Mucosa of descending colon (tissue), 3 donors: ENCODE measurements at regions not wholly inside any gene's neighbourhood (a gene's known extent, or its start where the extent isn't known, plus 50 kb on each side); places are given as distances from the start of the nearest gene placed in this dataset.

Source experiments
- ATAC-seq: fragments of 200-7000 bp; cut with Tn5 transposase; one replicate; pipeline ENCODE4 v1.9.1; 2020; ENCODE audit warnings: mild to moderate bottlenecking, moderate library complexity
- DNase-seq, 3 donors: peaks; one replicate each; pipeline ENCODE4 v3.0.0-alpha.2; 2020
- H3K36me3 ChIP-seq: fragments of 200-600 bp; one replicate; pipeline ENCODE4 v1.8.0; 2021; ENCODE audit warnings: low read depth, mild to moderate bottlenecking
- H3K4me1 ChIP-seq: fragments of 200-600 bp; one replicate; pipeline ENCODE4 v1.8.0; 2021; ENCODE audit warnings: low read depth, mild to moderate bottlenecking
- H3K4me3 ChIP-seq: fragments of 200-600 bp; one replicate; pipeline ENCODE4 v1.8.0; 2021; ENCODE audit warnings: mild to moderate bottlenecking
- H3K9me3 ChIP-seq: fragments of 200-600 bp; one replicate; pipeline ENCODE4 v1.8.0; 2021; ENCODE audit warnings: mild to moderate bottlenecking
- CTCF ChIP-seq: fragments of 200-600 bp; IDR thresholded peaks from one replicate; pipeline ENCODE4 v1.8.0; 2022; ENCODE audit warnings: antibody characterized with exemption, mild to moderate bottlenecking
- intact Hi-C, 2 donors: fragments of 100-400 bp; cut with DNase I in 1 of 2; cut with micrococcal nuclease in 1 of 2; formaldehyde crosslinking; loops; one replicate each; pipeline versions ENCODE4 v1.11.0 to v1.11.1; 2022; cut with DNase I, micrococcal nuclease
- donor health status: DM: no; HTN: no; CAD: no; lungs with moderate emphysema.
- donor health status: DM: no; HTN: no; CAD: no.
- donor health status: DM: no; HTN: yes; CAD: no.

- H3K9me3 ChIP-seq, result no peaks in the 10 kb centered on the region
- no peaks in the 10 kb centered on the region for H3K36me3 ChIP-seq
- TF ChIP-seq CTCF, result no peak
- intact Hi-C loops, result no loop called here
- no peak overlapping the region for H3K4me3 ChIP-seq
- DNase-seq, result no peak
- H3K4me1 ChIP-seq, result no peaks in the 10 kb centered on the region
- no peak for ATAC-seq
Observed at GRCh38 chr12:73898645-73899044, 639.0 kb upstream of the ATXN7L3B start.

DNA sequence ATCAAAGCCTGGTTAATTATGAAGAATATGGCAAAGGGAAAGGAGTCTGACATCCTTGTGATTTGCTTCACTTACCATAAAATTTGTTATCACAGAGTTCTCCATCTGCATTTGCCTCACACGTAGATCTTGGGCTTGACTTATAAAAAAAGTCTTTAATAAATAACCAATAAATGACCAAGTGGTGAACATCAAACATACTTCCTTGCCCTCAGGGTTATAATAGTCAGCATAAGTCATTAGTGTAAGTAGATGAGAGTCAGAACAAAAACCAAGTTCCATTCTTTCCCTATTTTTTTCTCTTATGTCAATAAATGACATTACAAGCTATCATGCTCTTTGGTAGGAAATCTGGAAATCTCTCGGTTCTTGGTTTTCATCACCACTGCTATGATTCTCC is 635.4 kb upstream of the ATXN7L3B start:
- no peaks in the 10 kb centered on the region for H3K4me1 ChIP-seq
- H3K9me3 ChIP-seq, result no peaks in the 10 kb centered on the region
- intact Hi-C loops, result no loop called here
- H3K36me3 ChIP-seq, result no peaks in the 10 kb centered on the region
- DNase-seq, result no peak
- H3K4me3 ChIP-seq, result no peak overlapping the region
- ATAC-seq, result no peak
- no peak for TF ChIP-seq CTCF

DNA sequence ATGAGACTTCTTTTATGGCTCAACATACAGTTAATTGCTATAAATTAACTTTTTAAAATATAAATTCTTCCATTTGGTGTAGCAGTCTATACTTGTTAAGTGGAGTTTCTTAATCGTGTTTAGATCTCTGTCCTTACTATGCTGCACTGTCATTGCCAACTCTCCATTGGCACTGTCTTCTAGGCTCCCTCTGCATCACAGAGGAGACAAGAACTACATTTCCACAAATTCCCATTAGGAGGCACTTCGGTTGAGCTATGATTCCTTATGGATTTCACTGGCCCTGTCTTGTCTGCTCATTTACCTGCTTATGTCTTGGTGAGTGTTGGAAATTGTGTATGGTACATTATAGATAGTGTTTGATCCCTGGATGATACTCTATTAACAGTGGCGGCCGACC is 630.9 kb upstream of the ATXN7L3B start:
- intact Hi-C loops, result no loop called here
- H3K4me3 ChIP-seq, result no peak overlapping the region
- DNase-seq (no peak), ATAC-seq (no peak)
- no peaks in the 10 kb centered on the region for H3K36me3 ChIP-seq
- H3K9me3 ChIP-seq, result peaks cover 6% of the 10 kb centered on the region
- no peak for TF ChIP-seq CTCF
- no peaks in the 10 kb centered on the region for H3K4me1 ChIP-seq

DNA sequence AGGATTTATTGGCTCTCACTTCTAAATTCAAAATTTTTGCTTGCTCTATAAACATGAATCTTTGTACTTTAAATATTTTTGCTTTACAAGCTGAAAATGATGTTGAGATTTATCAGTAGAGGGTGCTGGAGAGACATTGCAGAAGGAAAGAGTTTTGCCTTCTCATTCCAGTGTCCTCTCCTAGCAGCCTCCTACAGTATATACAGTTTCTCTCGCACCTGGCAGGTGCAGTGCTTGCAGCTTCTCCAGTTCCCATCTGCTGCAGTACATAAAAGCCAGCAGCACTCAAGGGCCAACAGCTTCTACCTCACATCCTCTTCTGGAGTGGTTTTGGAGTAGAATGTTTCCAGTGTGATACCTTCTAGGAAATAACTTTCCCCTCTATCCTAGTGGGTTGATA is 601.8 kb upstream of the ATXN7L3B start:
- Histone ChIP-seq H3K9me3 (no peaks in the 10 kb centered on the region), H3K4me3 (no peak overlapping the region), H3K4me1 (no peaks in the 10 kb centered on the region), H3K36me3 (no peaks in the 10 kb centered on the region)
- DNase-seq, result no peak
- intact Hi-C loops, result no loop called here
- TF ChIP-seq CTCF, result no peak
- ATAC-seq, result no peak

DNA sequence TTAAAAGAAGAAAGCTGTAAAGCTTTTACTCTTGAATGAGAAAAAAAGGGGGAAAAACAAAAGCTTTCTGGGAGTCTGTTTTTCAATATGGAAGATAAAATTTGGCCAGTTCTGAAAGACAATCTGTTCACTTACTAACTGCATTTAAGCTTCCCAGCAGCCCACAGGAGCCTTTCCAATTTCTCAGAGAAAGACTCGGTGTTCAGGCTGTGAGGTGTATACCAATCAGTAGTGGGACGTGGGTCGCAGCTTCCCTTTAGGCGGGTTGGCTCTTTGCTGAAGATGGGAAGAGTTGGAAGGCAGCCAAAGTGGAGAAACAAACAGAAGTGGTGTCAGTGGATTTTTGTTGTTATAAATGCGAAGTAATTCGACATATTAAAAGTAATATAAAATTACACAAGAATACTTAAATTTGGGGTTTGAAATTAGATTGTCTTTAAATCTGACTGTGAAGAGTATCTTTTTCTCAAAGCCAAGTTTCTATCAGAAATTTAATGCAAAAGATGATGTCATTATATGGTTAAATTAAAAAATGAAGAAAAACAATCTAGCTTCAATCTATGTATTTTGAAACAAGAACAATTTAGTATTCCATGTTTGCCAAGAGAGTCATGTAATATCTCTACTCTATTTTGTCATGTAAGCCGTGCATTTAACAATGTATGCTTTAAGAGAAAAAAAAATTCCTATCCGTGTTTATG is 590.2 kb upstream of the ATXN7L3B start:
- Histone ChIP-seq H3K4me3 (no peak overlapping the region), H3K9me3 (peaks cover 13% of the 10 kb centered on the region), H3K4me1 (no peaks in the 10 kb centered on the region), H3K36me3 (no peaks in the 10 kb centered on the region)
- no peak for DNase-seq
- ATAC-seq, result no peak
- TF ChIP-seq CTCF, result no peak
- intact Hi-C loops, result no loop called here

DNA sequence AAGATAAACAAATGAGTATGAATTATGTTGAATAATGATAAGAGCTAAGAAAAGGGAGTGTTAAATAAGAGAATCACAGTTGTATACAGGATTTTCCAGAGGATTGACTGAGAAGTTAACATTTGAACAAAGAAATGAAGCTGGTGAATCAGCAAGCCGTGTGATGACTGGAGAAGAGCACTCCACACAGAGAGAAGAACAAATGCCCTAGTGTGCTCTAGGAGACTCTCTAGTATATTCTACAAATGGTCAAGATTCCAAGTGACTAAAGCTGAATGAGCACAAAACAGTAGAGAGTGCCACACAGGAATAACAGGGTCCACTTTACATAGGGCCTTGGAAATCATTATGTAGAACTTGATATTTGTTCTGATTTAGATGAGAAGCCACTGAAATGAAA is 587.1 kb upstream of the ATXN7L3B start:
- Histone ChIP-seq H3K36me3 (no peaks in the 10 kb centered on the region), H3K9me3 (peaks cover 8% of the 10 kb centered on the region), H3K4me1 (no peaks in the 10 kb centered on the region), H3K4me3 (no peak overlapping the region)
- no peak for ATAC-seq
- DNase-seq, result no peak
- TF ChIP-seq CTCF, result no peak
- intact Hi-C loops, result no loop called here
